GM12874 (cell line): ENCODE measurements at regions not wholly inside any gene's neighbourhood (a gene's known extent, or its start where the extent isn't known, plus 50 kb on each side); places are given as distances from the start of the nearest gene placed in this dataset.

Experiments
- TF ChIP-seq, protein P1 (sequence below): IDR thresholded peaks from 2 replicates; pipeline ENCODE4 v1.5.1; 2011; ENCODE audit warnings: low read depth, mild to moderate bottlenecking, control low read depth, low read length, moderate library complexity; ENCODE audit not compliant: insufficient read depth

DNA sequence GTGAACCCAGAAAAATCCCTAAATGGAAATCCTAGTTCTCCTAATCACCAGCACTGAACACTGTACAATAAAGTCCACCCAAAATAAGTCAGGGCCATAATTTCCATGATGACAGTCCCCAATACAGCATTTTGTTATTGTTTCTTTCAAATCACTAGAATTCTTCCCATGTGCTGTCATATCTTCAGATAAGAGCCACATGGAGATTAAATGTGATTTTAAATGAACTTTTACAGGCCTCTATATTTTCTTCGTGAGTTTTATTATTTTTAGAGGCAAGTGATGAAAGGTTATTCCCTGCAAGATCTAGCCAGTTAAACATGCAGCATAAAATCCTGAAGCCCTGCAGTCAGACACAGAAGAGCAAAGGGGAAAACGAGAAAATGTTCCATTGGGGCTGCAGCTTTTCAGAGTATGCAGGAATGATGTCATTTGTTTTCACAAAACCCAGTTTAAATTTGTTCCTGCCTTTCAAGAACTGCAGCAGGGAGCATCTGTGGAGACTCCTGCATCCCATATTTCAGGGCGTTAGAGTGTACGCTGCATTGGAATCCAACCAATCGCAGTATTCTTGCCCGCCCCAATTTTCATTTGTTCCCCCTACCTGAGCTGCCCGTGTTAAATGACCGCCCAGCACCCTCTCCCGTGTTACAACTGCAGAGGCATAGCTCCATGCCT lies 167.2 kb upstream of the KLF12 start:
- TF ChIP-seq, protein P1, sequence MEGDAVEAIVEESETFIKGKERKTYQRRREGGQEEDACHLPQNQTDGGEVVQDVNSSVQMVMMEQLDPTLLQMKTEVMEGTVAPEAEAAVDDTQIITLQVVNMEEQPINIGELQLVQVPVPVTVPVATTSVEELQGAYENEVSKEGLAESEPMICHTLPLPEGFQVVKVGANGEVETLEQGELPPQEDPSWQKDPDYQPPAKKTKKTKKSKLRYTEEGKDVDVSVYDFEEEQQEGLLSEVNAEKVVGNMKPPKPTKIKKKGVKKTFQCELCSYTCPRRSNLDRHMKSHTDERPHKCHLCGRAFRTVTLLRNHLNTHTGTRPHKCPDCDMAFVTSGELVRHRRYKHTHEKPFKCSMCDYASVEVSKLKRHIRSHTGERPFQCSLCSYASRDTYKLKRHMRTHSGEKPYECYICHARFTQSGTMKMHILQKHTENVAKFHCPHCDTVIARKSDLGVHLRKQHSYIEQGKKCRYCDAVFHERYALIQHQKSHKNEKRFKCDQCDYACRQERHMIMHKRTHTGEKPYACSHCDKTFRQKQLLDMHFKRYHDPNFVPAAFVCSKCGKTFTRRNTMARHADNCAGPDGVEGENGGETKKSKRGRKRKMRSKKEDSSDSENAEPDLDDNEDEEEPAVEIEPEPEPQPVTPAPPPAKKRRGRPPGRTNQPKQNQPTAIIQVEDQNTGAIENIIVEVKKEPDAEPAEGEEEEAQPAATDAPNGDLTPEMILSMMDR, result no peak

- TF ChIP-seq, protein P1, result no peak
Measured at GRCh38 chr13:74300162-74300561, 166.0 kb upstream of the KLF12 start.

DNA sequence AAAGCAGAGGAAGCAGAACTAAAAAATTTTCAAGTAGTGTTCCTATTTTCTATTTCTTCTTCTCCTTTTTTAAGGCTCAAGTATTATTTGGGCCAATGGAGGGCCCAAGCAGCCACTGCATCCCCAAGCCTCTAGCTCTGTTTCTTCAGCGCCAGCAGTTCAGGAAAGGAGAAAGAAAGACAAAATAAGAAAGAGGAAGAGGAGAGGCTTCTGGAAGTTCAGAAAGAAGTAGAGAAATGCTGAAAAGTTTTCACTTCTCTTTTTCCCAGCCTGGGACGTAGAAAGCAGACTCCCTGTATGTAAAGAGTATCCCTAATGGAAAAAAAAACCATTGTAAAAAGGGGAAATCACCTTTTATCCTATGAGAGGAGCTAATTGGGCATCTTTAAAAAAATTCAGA lies 165.5 kb upstream of the KLF12 start:
- TF ChIP-seq, protein P1, result no peak

DNA sequence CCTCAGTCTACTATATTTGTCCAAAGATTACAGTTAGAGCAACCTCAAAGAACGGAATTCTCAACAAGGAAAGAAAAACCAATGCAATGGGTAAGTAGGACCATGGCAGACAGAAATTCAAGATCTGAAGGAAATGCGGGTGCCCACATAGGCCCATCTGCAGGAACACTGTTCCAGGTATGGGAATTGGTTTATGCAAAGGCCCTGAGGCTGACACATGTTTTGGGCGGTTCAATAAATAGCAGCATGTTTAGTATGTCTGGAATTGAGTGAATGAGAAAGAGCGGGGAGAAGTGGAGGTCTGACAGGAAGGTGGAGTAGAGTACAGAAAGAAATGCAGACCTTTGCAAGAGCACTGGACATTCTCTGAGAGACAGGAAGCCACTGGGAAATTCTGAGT lies 164.7 kb upstream of the KLF12 start:
- TF ChIP-seq, protein P1, result no peak

- TF ChIP-seq, protein P1, result no peak
Measured at GRCh38 chr13:74289861-74290773, 155.9 kb upstream of the KLF12 start.

DNA sequence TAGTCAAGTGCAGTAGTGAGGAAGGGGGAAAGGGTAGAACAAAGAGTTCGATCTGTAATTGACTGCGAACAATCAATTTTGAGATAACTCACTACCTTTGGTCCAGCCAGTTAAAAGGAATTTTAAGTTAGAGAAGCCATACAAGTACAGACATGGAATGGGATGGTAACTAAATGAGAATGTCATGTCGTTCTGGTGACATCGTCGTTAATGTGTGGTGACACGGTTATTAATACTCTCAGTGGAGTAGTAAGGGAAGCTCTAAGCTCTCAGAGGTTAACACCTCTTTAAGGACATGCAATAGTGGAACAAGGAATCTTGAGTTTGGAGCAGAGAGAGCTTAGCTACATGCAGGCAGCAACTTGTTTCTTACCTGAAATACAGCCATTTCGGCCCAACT lies 154.9 kb upstream of the KLF12 start:
- TF ChIP-seq, protein P1, result no peak

GRCh38 chr13:74288361-74288911 lies 154.2 kb upstream of the KLF12 start:
- TF ChIP-seq, protein P1, result no peak
